Trophoblast cell (in vitro differentiated cells and primary cell): ENCODE measurements at regions not wholly inside any gene's neighbourhood (a gene's known extent, or its start where the extent isn't known, plus 50 kb on each side); places are given as distances from the start of the nearest gene placed in this dataset.
"Not testable (repeated sequence)": the region's sequence is repeated elsewhere in the genome, so short reads cannot be mapped to it uniquely, and the experiment has no call there.

ENCODE experiments used
- DNase-seq, 2 donors: peaks; one replicate each; pipeline ENCODE4 v3.0.0-alpha.2; 2016
- H2AFZ ChIP-seq: 2 replicates; pipeline ENCODE4 v1.6.1; 2013; ENCODE audit warnings: low read length, moderate library complexity, mild to moderate bottlenecking; ENCODE audit not compliant: insufficient read depth, poor library complexity
- H2AK5ac ChIP-seq: 2 replicates; pipeline ENCODE4 v1.6.1; 2013; ENCODE audit warnings: mild to moderate bottlenecking, low read length
- H2BK120ac ChIP-seq: 2 replicates; pipeline ENCODE4 v1.6.1; 2013; ENCODE audit warnings: low read length, mild to moderate bottlenecking, moderate library complexity; ENCODE audit not compliant: insufficient read depth, poor library complexity
- H2BK12ac ChIP-seq: 2 replicates; pipeline ENCODE4 v1.6.1; 2013; ENCODE audit warnings: mild to moderate bottlenecking, low read length, moderate library complexity
- H2BK5ac ChIP-seq: 2 replicates; pipeline ENCODE4 v1.6.1; 2013; ENCODE audit warnings: low read length, low read depth, moderate library complexity, mild to moderate bottlenecking; ENCODE audit not compliant: poor library complexity
- H3K14ac ChIP-seq: 2 replicates; pipeline ENCODE4 v1.6.1; 2013; ENCODE audit warnings: mild to moderate bottlenecking, low read length
- H3K18ac ChIP-seq: 2 replicates; pipeline ENCODE4 v1.6.1; 2013; ENCODE audit warnings: mild to moderate bottlenecking, low read length
- H3K23ac ChIP-seq: 2 replicates; pipeline ENCODE4 v1.6.1; 2013; ENCODE audit warnings: low read length
- H3K27ac ChIP-seq: 2 replicates; pipeline ENCODE4 v1.5.1; 2013; ENCODE audit warnings: low read depth, mild to moderate bottlenecking, inconsistent platforms, low read length, moderate library complexity
- H3K27me3 ChIP-seq: 2 replicates; pipeline ENCODE4 v1.6.1; 2013; ENCODE audit warnings: inconsistent platforms, mild to moderate bottlenecking, low read length, moderate library complexity; ENCODE audit not compliant: insufficient read depth
- H3K36me3 ChIP-seq, 2 experiments: 1 replicate in 1 of 2; 2 replicates in 1 of 2; pipeline ENCODE4 v1.6.1; 2013; ENCODE audit warnings: low read length in 2 of 2, mild to moderate bottlenecking in 2 of 2, moderate library complexity in 1 of 2; ENCODE audit not compliant: insufficient read depth in 2 of 2, control insufficient read depth in 1 of 2
- H3K4ac ChIP-seq: 2 replicates; pipeline ENCODE4 v1.6.1; 2013; ENCODE audit warnings: low read depth, mild to moderate bottlenecking, low read length, moderate library complexity
- H3K4me1 ChIP-seq, 2 experiments: 1 replicate in 1 of 2; 2 replicates in 1 of 2; pipeline ENCODE4 v1.6.1; 2013; ENCODE audit warnings: low read length in 2 of 2, mild to moderate bottlenecking in 2 of 2, moderate library complexity in 1 of 2; ENCODE audit not compliant: insufficient read depth in 2 of 2, control insufficient read depth in 1 of 2
- H3K4me2 ChIP-seq: 2 replicates; pipeline ENCODE4 v1.6.1; 2013; ENCODE audit warnings: inconsistent platforms, mild to moderate bottlenecking, low read length, moderate library complexity
- H3K4me3 ChIP-seq: 2 replicates; pipeline ENCODE4 v1.5.1; 2013; ENCODE audit warnings: mild to moderate bottlenecking, low read depth, low read length, inconsistent platforms
- H3K79me1 ChIP-seq: one replicate; pipeline ENCODE4 v1.6.1; 2013; ENCODE audit warnings: low read length
- H3K79me2 ChIP-seq: 2 replicates; pipeline ENCODE4 v1.6.1; 2013; ENCODE audit warnings: low read length, mild to moderate bottlenecking; ENCODE audit not compliant: control insufficient read depth, insufficient read depth, poor library complexity
- H3K9ac ChIP-seq: 2 replicates; pipeline ENCODE4 v1.6.1; 2013; ENCODE audit warnings: mild to moderate bottlenecking, low read length
- H3K9me3 ChIP-seq: 2 replicates; pipeline ENCODE4 v1.6.1; 2013; ENCODE audit warnings: low read depth, mild to moderate bottlenecking, control low read depth, inconsistent platforms, low read length; ENCODE audit not compliant: insufficient read depth
- H4K12ac ChIP-seq: 2 replicates; pipeline ENCODE4 v1.6.1; 2013; ENCODE audit warnings: low read depth, mild to moderate bottlenecking, low read length, moderate library complexity
- H4K8ac ChIP-seq: 2 replicates; pipeline ENCODE4 v1.6.1; 2013; ENCODE audit warnings: low read depth, mild to moderate bottlenecking, low read length, moderate library complexity
- H4K91ac ChIP-seq: one replicate; pipeline ENCODE4 v1.6.1; 2013; ENCODE audit warnings: low read depth, mild to moderate bottlenecking, low read length, moderate library complexity
- WGBS: extraction: QIAGEN DNeasy Blood & Tissue Kit; methylation state at CpG from one replicate; pipeline ENCODE4 v1.1.7; 2013; ENCODE audit warnings: missing lambda C conversion rate; ENCODE audit not compliant: insufficient read length, insufficient coverage; ENCODE audit errors: extremely low coverage; 5-methylcytosine and 5-hydroxymethylcytosine counted together

GRCh38 chr9:86611534-86611933, 257.3 kb upstream of the TUT7 start:
- not testable (repeated sequence) for H3K36me3 ChIP-seq, H3K14ac ChIP-seq, H3K9ac ChIP-seq, H3K4me3 ChIP-seq, H3K79me2 ChIP-seq, H3K4me2 ChIP-seq, H2BK120ac ChIP-seq, H2BK12ac ChIP-seq, H2BK5ac ChIP-seq, H3K4ac ChIP-seq, H3K9me3 ChIP-seq, H3K4me1 ChIP-seq, H2AK5ac ChIP-seq, H4K91ac ChIP-seq, H2AFZ ChIP-seq, H3K27ac ChIP-seq, H3K27me3 ChIP-seq, H3K79me1 ChIP-seq, H3K18ac ChIP-seq, H4K8ac ChIP-seq, H4K12ac ChIP-seq, H3K23ac ChIP-seq, DNase-seq
- no CpG with 5 or more reads among the region's 27 CpGs for WGBS

DNA sequence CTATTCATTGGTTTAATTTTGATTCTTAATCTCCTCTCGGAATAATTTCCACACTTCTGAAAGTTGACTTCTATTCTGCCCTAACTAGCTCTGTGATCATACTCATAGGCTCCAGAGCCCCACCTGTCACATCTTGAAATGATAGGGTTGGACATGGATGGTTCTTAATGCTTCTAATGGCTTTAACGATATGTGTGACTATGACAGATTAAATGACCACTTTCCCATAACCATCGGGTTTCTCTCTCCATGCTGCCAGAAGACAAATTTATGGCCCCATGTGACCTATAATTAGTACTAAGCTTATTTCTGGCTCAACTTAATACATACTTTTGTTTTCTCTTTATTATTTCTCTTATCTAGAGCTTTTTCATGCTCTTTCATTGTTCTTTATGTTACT, 251.1 kb upstream of the TUT7 start:
- H3K27me3 ChIP-seq = no peaks in the 10 kb centered on the region

DNA sequence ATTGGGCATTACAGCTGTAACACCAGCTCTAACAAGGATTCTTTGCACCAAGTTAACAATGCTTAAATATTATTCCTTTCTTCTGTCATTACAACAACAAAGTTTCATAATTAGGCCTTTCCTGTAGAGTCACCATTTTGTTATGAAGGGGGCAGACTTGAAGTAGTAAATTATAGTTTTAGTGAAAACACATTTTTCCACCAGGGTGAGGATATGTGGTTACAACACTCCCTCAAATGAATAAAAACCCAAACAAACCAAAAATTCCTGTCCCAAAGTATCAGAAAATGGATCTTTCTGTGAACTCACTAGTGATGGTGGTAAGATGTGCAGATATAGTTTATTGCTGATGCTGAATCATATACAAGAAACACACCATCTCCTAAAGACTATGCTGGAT, 250.5 kb upstream of the TUT7 start:
- Histone ChIP-seq H4K8ac (no peak overlapping the region), H4K91ac (no peak overlapping the region), H4K12ac (no peak overlapping the region), H3K36me3 (no peaks in the 10 kb centered on the region), H3K14ac (no peak overlapping the region), H2BK5ac (no peak overlapping the region), H3K18ac (no peak overlapping the region), H3K27me3 (no peaks in the 10 kb centered on the region), H2BK12ac (no peak overlapping the region), H2AK5ac (no peak overlapping the region), H3K9me3 (peaks cover 2% of the 10 kb centered on the region), H2BK120ac (no peak overlapping the region), H3K23ac (no peak overlapping the region), H3K4me3 (no peak overlapping the region), H3K4me1 (peaks cover 3 to 20% of the 10 kb centered on the region in 2 experiments), H3K9ac (no peak overlapping the region), H3K79me1 (peaks cover 14% of the 10 kb centered on the region), H3K79me2 (peaks cover 2% of the 10 kb centered on the region), H3K4me2 (no peak overlapping the region), H2AFZ (no peak overlapping the region), H3K27ac (no peak overlapping the region), H3K4ac (no peak overlapping the region)
- peak in 1 of 2 donors; percentile 61 for DNase-seq

More for the DNA sequence above, 251.1 kb upstream of the TUT7 start:
- Histone ChIP-seq H3K18ac (no peak overlapping the region), H4K12ac (no peak overlapping the region), H3K23ac (no peak overlapping the region), H2BK5ac (no peak overlapping the region), H3K4ac (no peak overlapping the region), H2BK12ac (no peak overlapping the region), H3K4me2 (no peak overlapping the region), H3K14ac (no peak overlapping the region), H3K79me1 (peaks cover 14% of the 10 kb centered on the region), H4K8ac (no peak overlapping the region), H4K91ac (no peak overlapping the region), H3K4me3 (no peak overlapping the region), H3K36me3 (no peaks in the 10 kb centered on the region), H3K79me2 (peaks cover 2% of the 10 kb centered on the region), H2AK5ac (no peak overlapping the region), H3K9ac (no peak overlapping the region), H2AFZ (no peak overlapping the region), H3K4me1 (peaks cover 3 to 20% of the 10 kb centered on the region in 2 experiments), H3K27ac (no peak overlapping the region), H3K9me3 (peaks cover 2% of the 10 kb centered on the region), H2BK120ac (no peak overlapping the region)
- no peak for DNase-seq
- WGBS = no CpG with 5 or more reads among the region's 3 CpGs

DNA sequence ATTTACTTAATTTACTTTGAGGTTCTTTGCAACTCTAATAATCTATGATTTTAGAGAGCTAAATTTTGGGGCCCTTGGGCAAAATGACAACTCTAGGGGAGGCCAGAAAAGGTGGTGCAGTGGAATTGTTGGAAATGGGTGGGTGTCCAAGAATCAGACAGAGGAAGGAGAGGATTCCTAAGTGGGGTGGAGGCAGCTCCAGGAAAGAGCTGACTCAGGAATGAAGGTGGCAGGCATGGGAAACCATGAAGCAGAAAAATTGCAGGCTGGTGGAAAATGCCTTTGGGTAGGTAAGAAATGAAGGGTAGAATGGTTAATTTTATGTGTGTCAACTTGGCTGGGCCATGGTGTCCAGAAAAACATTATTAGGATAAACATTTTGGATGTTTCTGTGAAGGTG, 248.5 kb upstream of the TUT7 start:
- peak overlapping the region; percentile 99 for H3K27ac ChIP-seq
- H2AFZ ChIP-seq = no peak overlapping the region
- peaks cover 2% of the 10 kb centered on the region for H3K79me2 ChIP-seq

More for the DNA sequence above, 248.5 kb upstream of the TUT7 start:
- Histone ChIP-seq H3K4me3 (no peak overlapping the region), H4K91ac (peak overlapping the region; percentile 100), H3K36me3 (no peaks in the 10 kb centered on the region), H2BK5ac (peak overlapping the region; percentile 99), H3K27me3 (no peaks in the 10 kb centered on the region), H3K18ac (no peak overlapping the region), H4K8ac (no peak overlapping the region), H3K14ac (peak overlapping the region; percentile 6), H3K23ac (no peak overlapping the region), H2BK120ac (peak overlapping the region; percentile 100), H3K4ac (no peak overlapping the region), H2BK12ac (no peak overlapping the region), H3K4me1 (peaks cover 6 to 27% of the 10 kb centered on the region in 2 experiments), H3K9me3 (peaks cover 2% of the 10 kb centered on the region), H3K79me1 (peaks cover 22% of the 10 kb centered on the region), H4K12ac (no peak overlapping the region), H3K4me2 (peak overlapping the region; percentile 47), H2AK5ac (no peak overlapping the region), H3K9ac (no peak overlapping the region)
- DNase-seq = no peak
